SKM-1 treated with dmso at 0.1 percent for 144 hours (cell line): ENCODE measurements at regions not wholly inside any gene's neighbourhood (a gene's known extent, or its start where the extent isn't known, plus 50 kb on each side); places are given as distances from the start of the nearest gene placed in this dataset.

Source experiments
- DNase-seq: peaks from one replicate; lab custom pipeline; 2025; ENCODE audit not compliant: unreplicated experiment; lab: John Stamatoyannopoulos, UW

DNA sequence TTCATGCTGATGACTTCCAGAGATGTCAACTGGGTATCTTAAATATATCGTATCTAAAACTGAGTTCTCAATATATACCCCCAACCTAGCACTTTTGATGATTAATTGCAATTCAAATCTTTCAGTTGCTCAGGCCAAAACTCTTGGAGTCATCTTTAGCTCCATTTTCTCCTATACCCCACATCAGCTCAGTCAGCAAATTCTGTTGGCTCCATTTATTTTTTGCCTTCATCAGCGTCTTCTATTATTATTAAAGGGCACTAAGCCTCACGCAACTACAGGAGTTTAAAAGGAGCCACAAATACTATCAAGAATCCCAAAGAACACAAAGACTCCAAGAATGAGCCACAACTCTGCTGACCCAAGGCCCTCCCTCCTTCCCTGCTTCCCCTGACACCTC, 134.9 kb downstream of the KCTD12 start:
- DNase-seq: no peak

DNA sequence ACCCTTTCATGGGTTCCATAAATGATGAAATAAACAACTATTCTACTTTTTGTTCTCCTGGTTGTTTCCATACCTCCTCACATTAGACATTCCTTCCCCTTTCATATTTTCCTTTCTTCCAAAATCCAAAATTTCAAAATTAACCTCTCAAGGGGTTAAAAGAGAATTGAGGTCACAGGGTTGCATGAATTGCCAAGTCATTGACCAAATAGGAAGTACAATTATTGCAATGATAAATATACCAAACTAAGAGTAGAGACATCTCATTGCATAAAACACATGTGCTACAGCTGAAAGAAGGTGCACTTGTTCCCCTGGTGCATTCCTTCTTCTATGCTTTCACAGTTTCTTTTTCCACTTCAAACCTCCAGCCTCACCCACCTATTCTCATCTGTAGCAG, 136.1 kb downstream of the KCTD12 start:
- peak; percentile 75 for DNase-seq

DNA sequence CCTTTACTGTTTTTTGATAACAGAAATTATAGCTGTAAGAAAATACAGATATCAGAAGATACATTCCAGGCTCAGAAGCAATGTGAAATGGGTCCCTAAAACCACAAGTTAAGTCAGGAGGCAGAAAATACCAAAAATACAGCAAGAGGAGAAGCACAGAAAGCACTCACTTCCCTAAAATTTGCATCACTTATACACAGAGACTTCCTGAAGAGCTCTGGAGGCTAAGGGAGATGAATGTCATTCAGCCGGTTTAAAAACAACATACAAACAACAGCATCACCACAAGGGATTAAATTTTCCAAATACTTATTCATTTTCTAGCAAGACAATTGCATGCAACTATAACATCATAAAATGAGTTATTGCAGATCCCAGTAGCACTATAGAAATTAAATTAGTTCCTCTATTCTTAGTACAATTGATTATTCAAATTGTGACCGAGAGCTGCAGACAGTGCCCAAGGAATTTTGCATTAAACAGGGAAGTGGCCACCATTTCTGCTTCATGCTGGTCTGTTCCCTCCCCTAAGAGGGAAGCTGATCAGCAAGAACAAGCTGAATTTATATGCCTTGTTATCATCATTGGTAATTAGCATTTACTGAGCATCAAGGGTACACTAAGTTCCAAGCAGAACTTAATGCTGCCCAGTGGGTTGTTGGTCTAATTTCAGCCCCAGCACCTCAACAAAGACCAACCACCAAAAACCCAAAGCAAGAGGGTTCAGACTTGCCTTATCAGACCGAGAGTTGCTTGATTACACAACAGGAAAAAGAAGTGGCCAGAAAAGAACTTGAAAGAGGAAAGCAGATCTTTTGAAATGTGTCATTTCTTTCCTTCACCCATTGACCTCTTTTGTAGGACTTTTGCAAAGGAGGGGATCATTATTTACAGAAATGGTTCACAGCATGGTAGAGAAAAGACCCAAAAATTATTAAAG, 140.7 kb downstream of the KCTD12 start:
- DNase-seq: peak; percentile 98

DNA sequence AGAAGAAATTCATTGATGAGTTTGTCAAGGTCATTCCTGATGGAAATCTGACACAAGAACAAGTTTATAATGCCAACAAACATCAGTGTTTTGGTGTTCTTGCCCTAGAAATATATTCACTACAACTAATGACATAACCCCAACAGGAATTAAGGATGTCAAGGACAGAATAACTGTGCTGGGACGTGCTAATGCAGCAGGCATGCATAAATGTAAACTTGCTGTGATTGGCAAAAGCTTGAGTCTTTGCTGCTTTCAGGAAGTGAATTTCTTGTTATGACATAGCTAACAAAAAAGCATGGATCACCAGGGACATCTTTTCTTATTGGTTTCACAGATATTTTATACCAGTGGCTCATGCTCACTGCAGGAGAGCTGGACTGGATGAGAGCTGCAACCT, 144.6 kb downstream of the KCTD12 start:
- no peak for DNase-seq

DNA sequence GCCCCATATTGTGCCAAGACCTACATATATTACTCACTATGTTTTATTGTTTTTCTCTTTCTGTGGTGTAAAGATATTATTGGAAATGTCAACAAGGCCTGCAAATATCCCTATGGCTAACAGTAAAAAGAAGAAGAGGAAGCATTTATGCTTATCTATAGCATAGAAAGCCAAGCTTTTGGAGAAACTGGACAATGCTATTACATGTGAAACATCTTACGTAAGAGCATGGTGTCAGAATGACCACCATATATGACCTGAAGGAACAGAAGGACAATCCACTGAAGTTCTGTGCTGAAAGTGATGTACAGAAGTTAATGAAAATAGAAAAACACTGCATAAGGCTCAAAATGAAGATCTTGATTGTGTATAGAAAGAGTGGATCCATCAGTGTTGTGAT, 145.2 kb downstream of the KCTD12 start:
- peak; percentile 31 for DNase-seq

DNA sequence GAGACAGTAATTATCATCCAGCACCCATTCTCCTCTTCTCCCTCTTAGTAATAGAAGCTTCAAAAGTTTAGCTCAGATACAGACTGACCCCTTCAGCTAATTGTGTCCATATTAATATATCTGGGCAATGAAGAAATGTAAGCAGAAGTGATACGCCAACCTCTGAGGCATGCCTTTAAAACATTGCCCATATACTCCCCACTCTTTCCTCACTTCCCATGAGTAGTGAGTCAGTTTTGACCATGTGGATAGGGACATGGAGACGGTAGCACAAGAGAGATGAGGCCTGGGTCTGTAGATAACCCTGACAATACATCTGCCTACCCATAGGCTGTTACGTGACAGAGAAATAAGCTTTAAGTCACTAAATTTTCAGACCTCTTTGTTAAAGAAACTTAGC, 147.6 kb downstream of the KCTD12 start:
- DNase-seq: no peak

DNA sequence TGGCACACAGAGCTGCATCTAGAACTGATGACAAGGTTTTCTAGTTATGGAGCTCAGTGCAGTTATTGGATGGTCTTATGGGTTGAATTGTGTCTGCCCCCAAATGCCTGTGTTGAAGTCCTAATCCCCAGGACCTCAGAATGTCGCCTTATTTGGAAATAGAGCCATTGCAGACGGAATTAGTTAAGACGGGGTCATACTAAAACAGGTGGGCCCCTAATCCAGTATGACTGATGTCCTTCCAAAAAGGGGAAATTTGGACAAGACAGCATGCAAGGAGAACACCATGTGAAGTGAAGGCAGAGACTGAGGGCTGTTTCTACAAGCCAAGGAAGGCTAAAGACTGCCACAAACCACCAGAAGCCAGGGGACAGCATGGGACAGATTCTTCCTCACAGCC, 148.7 kb downstream of the KCTD12 start:
- no peak for DNase-seq

DNA sequence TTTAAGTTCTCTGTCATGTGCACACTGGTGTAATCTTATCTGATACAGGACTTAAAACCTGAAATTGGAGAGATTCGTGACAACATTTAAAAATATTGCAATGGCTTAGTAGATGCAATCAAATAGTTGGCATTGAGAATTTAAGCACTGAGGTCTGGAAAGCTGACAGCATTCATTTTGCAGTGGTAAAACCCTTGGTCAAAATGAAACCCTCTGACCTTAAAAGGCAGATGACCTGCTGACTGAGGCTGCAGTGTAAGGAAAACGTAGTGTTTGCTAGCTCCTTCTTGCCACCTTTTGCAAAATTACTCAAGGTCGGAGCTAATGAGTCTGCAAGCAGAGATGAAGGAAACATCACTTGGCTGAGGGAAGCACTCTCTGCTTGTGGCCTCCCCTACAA, 150.6 kb downstream of the KCTD12 start:
- no peak for DNase-seq

DNA sequence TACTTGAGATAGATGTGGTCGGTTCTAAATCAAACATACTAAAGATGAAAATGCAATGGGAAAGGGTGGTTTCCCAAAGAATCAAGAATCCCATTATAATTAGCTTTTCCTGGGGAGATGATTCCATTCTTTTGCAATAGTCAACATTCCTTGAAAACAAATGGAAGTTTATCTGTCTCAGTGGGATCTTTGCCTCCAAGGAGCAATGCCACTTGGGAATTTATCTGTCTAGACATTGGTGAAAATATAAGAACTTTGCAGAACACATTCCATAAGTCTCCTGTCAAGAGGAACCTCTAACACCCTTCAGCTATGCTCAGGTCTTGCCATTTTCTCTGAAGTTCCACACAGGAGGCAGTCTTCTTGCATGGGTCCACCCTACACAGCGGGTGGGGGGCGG, 152.5 kb downstream of the KCTD12 start:
- no peak for DNase-seq

DNA sequence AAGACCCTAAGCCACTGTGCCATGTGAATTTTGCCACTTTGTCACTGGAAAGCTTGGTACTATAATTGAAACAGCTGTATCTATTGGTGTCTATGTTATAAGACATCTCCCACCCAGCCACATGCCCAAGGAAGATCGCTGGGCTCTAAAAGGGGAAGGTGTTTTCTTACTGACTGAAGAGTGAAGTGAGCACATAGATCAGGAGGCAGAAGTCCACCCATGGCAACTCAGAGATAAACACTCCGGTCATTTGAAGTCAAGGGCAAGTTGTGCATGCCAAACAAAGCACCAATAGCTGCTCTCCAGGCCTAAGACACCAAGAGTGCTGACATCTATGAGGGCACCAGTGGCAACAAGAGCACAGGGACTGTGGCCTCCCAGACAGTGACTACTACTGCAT, 153.8 kb downstream of the KCTD12 start:
- DNase-seq: peak; percentile 25

DNA sequence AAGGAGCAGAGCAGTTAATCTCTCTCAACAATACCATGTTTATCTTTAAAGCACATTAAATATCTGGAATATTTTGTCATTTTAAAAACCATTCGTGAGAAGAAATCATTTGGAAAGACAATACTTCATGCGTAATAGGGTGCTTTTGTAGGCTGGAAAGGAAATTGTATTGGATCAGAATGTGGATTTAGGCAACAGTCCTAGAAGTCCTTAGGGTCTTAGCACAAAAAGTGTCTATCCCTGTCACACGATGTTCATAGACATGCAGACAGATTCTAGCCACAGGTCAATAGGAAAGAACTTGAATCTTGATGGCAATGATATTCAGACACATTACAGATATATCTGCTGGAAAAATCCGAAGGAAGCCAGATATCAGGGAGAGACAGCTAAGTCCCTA, 156.0 kb downstream of the KCTD12 start:
- no peak for DNase-seq

DNA sequence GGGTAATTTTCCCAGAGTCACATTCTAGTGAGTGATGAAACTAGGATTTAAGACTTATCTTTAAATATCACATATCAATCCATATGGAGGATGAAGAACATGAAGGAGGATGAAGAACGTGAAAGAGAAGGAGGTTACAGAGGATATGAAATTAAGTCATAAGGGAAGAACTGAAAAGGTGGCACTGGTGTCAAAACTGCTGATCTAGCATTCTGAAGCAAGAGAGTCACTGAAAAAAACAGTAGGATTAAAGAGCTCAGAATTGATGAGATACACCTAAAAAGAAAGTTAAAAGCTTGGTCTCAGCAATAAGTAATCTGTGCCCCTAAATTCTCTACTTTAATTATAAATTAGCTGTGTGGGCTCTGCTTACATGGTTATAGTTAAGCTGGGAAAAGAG, 156.5 kb downstream of the KCTD12 start:
- no peak for DNase-seq

DNA sequence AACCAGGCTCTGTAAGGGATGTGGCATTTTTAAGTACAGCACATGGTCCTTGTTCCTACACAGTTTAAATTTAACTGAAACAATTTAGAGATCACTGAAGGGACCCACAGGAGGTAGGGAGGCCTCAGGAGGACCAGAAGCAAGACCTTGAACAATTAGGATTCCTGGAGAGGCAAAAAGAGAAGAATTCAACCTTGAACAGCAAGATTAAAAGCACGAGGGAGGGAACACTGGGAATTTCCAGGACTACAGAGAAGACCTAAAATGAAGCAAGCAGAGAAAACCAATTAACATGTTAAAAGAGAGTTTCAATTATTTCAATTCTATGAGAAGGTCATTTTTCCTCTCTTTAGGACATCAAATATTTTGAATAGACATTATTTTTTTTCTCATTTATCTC, 160.3 kb downstream of the KCTD12 start:
- no peak for DNase-seq

DNA sequence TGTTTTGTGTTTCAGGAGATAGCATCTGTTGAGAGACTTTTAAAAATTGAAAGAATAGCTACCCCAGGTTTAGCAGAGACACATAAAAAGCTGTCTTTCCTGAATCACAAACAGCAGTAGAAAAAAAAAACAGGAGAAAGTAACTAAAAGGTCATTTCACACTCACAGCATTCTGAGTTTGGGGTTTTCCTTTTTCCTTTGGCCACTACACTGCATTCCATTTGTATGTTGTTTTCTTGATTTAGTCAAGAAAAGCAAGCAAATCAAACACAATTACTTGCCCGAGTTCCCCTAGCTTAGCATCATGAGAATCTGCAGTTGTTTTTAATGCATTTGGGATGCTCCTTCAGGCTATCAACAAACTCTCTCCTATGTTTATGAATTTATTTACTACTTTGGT, 161.0 kb downstream of the KCTD12 start:
- no peak for DNase-seq

DNA sequence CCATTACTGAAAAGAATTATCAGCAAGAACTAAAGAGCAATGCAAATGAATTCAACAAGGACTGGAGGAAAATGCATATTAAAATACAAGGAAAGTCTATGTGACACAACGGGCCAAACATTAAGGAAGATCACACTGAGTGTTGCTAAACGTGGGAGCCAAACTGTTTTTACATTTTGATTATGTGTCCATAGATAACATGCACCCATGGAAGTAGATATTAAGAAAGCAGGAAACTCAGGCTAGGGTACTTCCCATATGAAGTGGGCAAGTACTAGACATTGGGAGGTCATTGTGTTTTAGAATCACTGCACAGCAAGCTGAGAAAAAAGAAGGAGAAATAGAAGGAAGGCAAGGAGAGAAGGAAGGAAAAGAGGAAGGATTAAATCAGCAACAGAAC, 161.8 kb downstream of the KCTD12 start:
- DNase-seq: no peak

DNA sequence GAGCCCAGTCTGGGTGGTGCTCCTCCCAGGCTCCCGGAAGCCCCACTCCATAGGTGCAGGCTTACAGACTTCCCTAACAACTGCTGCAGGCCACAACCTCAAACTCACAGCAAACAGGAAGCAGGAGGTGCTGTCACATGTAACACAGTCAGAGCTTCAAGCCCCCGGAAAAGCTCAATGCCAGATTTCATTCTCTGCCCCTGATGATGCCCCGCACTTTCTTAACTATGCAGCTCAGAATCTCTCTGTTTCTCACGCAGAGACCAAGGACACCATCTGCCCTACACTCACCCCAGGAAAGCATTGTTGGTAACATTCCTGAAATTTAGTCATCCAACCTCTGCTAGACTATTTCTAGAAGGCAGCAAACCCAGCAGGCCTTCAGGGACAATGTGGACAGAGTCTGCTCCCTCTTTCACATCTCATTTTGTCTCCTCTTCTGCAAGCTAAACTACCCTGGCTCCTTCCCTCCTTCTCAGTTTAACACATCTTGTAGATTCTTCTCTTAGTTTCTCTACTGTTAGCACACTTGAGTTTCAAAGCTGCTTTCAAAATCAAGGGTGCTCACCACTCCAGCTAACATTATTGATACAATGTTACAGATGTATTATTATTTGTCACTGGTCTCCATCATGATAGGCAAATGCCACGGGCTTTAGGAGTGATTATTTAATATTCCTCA, 162.5 kb downstream of the KCTD12 start:
- peak; percentile 63 for DNase-seq

DNA sequence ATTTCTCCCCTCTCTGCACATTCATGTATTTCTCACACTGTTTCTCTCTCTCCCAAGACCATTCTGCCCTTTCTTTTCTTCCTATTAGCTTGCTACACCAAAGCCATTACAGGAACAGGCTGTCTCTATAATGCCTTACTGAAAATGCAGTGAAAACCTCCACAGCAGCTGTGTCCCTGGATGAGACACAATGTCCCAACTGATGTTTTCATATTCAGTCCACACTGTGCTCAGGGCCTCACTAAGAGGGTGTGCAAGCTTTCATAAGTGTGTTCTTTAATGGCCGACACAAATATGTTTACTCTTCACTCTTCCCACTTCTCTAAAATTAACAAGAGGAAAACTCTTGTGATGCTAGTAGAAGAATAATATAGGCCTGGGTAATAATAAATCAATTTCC, 163.4 kb downstream of the KCTD12 start:
- DNase-seq: no peak

DNA sequence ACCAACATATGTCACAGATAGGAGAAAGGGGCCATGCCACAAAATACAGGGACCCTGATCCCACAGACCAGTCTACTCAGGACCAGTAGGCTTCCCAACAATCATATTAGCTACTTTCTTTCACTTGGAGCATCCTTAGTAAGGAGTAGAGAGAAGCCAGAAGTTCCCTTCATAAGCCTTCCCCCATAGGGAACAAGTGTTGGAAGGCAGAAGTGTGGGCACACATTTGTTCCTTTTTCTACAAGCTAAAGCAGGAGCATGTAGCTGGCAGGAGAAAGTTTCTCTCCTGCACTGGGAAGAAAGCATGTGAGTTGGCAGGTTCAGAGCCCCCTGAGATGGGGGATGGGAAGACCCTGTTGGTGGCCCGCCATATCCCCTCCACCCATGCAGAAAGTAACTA, 165.4 kb downstream of the KCTD12 start:
- DNase-seq: peak; percentile 27

DNA sequence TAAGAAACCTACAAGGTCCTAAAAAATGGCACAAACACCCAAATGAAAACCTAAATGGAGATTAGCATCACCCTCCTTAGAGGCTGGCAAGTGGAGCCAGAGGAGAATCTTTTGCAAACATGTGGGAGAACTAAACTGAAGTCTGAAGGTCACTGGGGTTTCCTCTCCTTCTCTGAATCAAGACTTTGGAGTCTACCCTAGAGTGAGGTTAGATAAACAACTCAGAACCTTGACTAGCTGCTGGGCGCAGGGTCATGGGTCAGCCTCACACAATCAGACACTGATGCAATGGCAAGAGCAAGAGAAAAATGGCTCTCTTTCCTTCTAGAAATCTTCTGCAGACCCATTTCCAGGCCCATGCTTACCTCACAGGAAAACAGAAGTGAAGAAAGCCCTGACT, 165.8 kb downstream of the KCTD12 start:
- DNase-seq: no peak

DNA sequence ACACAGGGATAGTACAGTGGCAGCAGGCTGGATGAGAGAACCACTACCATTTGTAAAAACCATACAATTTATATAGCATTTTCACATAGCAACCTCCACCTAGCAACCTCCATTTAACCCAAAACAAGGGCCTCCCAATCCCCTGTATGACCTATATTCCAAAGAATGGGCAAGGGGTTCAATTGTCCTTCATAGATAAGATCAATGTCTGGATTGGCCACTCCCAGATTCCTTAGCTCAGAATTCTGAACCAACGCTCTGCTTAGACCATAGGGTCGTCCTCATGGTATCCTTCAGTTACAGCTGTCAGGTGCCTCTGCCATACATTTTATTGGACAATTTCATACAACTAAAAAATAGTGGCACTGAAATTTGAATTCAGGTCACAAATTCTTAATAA, 166.2 kb downstream of the KCTD12 start:
- no peak for DNase-seq

DNA sequence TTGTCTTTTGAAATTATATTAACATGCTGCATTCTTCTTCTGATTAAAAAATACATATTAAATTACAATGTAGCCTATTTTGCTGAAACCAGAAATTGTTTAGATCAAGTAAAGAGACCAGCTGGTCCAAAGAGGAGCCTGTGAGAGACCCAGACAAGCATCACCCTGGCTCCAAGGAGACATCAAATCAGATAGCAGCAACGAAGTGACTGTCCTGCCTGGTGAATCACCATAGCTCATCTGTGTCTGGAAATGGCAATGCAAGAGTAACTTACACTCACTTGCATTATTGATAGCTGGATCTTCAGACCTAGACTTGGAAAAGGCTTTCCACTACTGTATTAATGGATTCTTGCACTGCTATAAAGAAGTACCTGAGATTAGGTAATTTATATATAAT, 169.1 kb downstream of the KCTD12 start:
- DNase-seq: no peak

DNA sequence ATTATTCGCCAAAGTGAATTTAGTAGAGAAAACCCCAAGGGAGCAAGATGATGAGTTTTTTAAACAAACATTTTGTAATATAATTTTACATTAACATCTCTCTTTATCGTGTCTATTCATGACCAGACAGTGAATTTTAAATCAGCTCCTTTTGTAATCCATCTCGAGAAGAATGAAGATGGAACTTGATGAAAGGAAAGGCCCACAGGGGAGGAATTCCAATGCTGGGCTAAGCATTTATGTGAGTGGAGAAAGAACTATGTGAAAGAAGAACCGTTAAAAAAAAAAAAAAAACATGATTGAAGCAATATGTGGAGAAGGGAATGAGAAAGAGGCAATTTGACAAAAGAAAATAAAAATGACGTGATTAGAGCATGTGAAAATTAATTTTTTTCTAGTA, 170.6 kb downstream of the KCTD12 start:
- no peak for DNase-seq

DNA sequence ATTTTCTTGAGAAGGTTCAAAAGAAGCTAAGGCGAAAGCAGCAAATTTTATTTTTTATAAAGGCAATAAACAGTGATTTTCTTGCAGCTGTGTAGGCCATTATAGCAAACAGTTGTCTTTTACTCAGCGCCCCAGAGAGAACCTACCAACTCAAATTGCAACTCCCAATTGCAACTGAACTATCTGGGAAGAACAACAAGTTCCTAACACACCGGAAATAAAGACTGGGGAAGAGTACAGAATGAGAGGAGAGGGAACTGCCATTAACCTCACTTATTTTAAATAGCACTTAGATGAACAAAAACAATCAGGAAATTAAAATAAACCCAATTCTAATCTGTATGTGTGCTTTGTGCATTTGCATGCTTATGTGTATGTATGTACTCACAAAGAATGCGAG, 171.1 kb downstream of the KCTD12 start:
- DNase-seq: no peak
